ENCODE measurements at regions not wholly inside any gene's neighbourhood (a gene's known extent, or its start where the extent isn't known, plus 50 kb on each side); places are given as distances from the start of the nearest gene placed in this dataset.
"Not testable (repeated sequence)": the region's sequence is repeated elsewhere in the genome, so short reads cannot be mapped to it uniquely, and the experiment has no call there.

DNA sequence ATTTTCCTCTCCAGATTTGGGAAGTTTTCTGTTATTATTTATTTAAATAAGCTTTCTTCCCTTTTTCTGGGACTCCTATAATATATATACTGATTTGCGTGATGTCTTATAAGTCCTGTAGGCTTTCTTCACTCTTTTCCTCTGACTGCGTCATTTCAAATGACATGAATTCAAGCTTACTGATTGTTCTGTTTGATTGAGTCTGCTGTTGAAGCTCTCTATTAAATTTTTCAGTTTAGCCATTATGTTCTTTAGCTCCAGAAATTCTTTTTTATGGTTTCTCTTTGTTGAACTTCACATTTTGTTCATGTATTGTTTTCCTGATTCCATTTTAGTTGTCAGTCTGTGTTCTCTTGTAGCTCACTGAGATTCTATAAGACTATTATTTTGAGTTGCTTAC lies 135.8 kb upstream of the PRR23C start:
- intact Hi-C loops (cut with micrococcal nuclease), result no loop called here
- H3K4me1 Mint-ChIP-seq (ENCODE audit: low read depth), result no peaks in the 10 kb centered on the region

DNA sequence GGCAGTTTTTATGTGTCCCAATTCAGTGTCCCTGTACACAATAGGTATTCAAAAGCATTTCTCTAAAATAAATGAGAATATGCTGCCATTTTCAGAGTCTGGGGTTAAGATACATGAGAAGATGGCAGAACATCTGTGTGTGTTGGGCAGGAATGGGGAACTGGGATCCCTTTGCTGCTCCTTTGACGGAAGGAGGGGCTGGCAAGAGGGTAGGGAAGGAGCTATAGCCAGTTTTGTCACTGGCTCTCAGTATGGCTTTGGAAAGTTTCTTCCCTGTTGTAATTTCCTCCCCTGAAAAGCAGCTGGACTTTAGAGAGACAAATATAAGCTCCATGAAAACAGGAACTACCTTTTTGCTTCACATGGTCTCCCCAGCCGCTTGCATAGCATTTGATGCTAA lies 137.5 kb upstream of the PRR23C start:
- H3K4me3 Mint-ChIP-seq, result no peak overlapping the region
- H3K9me3 Mint-ChIP-seq, result peaks cover 12% of the 10 kb centered on the region
- no peaks in the 10 kb centered on the region for H3K4me1 Mint-ChIP-seq (ENCODE audit: low read depth)
- no peaks in the 10 kb centered on the region for H3K36me3 Mint-ChIP-seq (ENCODE audit: low read depth)
- DNase-seq (ENCODE audit: low spot score), result no peak
- intact Hi-C loops (cut with micrococcal nuclease), result no loop called here
- H3K27me3 Mint-ChIP-seq (ENCODE audit: insufficient read depth), result peaks cover 5% of the 10 kb centered on the region
- no peak overlapping the region for H3K27ac Mint-ChIP-seq

More for the DNA sequence above, 135.8 kb upstream of the PRR23C start:
- no peaks in the 10 kb centered on the region for H3K36me3 Mint-ChIP-seq (ENCODE audit: low read depth)
- peaks cover 5% of the 10 kb centered on the region for H3K27me3 Mint-ChIP-seq (ENCODE audit: insufficient read depth)
- no peak overlapping the region for H3K4me3 Mint-ChIP-seq
- no peak for DNase-seq (ENCODE audit: low spot score)
- peaks cover 12% of the 10 kb centered on the region for H3K9me3 Mint-ChIP-seq
- H3K27ac Mint-ChIP-seq, result no peak overlapping the region

DNA sequence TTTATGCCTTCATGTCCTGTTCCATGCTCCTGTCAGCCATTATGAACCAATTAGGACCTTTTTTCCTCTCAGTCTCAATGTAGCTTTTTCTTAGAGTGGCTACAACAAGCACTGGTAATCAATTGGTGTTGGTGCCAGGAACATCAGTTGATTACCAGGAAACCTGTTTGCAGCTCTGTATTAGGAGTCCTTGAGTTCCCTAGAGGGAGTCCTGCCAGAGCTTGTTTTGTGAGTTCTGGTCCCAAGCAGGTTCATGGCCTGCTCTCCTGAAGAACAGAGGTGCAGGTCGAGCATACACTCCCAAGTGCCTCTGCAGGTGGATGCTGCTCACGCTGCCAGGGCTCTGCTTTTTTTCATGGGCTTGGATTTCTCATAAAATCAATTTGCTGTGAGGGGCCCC lies 137.9 kb upstream of the PRR23C start:
- H3K27ac Mint-ChIP-seq, result no peak overlapping the region
- H3K4me3 Mint-ChIP-seq, result no peak overlapping the region
- DNase-seq (ENCODE audit: low spot score), result no peak
- peaks cover 5% of the 10 kb centered on the region for H3K27me3 Mint-ChIP-seq (ENCODE audit: insufficient read depth)
- peaks cover 12% of the 10 kb centered on the region for H3K9me3 Mint-ChIP-seq
- no peaks in the 10 kb centered on the region for H3K4me1 Mint-ChIP-seq (ENCODE audit: low read depth)
- H3K36me3 Mint-ChIP-seq (ENCODE audit: low read depth), result no peaks in the 10 kb centered on the region
- intact Hi-C loops (cut with micrococcal nuclease), result no loop called here

DNA sequence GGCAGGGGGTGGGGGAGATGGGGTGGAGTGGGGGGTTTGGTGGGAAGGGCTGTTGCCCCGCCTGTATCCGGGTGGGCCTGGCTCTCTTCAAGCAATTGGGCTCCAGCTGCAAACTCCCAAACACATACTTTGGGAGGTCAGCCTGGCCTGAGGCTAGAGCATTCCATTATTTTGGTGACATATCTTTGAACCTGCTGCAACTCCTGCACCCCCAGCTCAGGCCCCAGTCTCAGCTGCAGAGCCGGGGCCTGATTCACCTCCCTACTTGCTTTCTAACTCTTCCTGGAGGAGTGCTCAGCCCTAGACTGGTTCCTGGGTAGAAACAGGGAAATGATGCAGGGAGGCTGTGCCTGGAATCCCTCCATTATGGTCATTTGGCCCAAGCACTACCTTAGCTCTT lies 140.8 kb upstream of the PRR23C start:
- intact Hi-C loops (cut with micrococcal nuclease), result no loop called here
- Mint-ChIP-seq H3K27ac (no peak overlapping the region), H3K4me3 (no peak overlapping the region), H3K27me3 (ENCODE audit: insufficient read depth) (no peaks in the 10 kb centered on the region), H3K36me3 (ENCODE audit: low read depth) (no peaks in the 10 kb centered on the region), H3K4me1 (ENCODE audit: low read depth) (no peaks in the 10 kb centered on the region), H3K9me3 (peaks cover 5% of the 10 kb centered on the region)
- DNase-seq (ENCODE audit: low spot score), result no peak

DNA sequence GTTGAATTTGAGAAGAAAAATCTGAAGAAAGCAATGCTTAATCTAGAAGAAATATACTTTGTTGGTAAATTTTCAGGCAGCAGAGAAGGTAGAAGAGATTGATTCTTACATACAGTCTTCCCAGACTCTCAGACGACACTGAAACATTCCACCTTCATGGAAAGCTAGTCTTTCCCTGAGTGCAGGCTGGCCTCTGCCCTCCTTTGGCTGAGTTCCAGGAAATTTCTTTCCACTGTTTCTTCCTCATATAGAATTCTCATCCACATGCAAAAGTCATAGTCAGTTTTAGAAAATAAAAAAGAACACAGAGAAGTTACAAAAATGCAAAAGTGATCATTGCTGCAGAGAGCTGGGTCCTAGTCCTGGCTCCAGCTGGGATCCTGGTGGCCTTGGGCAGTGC lies 142.5 kb upstream of the PRR23C start:
- no peaks in the 10 kb centered on the region for H3K36me3 Mint-ChIP-seq (ENCODE audit: low read depth)
- no peaks in the 10 kb centered on the region for H3K27me3 Mint-ChIP-seq (ENCODE audit: insufficient read depth)
- H3K9me3 Mint-ChIP-seq, result no peaks in the 10 kb centered on the region
- no peak for DNase-seq (ENCODE audit: low spot score)
- no peaks in the 10 kb centered on the region for H3K4me1 Mint-ChIP-seq (ENCODE audit: low read depth)
- no peak overlapping the region for H3K27ac Mint-ChIP-seq
- intact Hi-C loops (cut with micrococcal nuclease), result no loop called here
- no peak overlapping the region for H3K4me3 Mint-ChIP-seq

DNA sequence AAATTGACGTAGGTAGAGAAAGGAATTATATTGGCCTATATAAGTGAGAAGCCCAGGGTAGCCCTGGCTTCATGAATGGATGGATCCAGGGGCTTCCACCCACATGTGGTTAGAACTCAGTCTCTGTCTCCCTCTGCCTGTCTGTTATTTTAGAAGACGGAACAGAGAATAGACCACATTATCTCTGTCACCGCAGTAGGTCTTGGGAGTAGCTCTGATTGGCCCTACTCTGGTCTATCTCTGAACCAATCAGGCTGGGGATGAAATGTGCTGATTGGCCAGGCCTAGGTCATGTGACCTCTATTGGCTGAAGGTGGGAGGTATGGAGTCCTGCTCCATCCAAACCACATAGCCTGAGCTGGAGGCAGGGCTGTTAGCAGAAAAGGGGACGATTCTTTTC lies 143.0 kb upstream of the PRR23C start:
- Mint-ChIP-seq H3K27ac (no peak overlapping the region), H3K4me1 (ENCODE audit: low read depth) (no peaks in the 10 kb centered on the region), H3K27me3 (ENCODE audit: insufficient read depth) (no peaks in the 10 kb centered on the region), H3K9me3 (no peaks in the 10 kb centered on the region), H3K36me3 (ENCODE audit: low read depth) (no peaks in the 10 kb centered on the region), H3K4me3 (no peak overlapping the region)
- no peak for DNase-seq (ENCODE audit: low spot score)
- intact Hi-C loops (cut with micrococcal nuclease), result no loop called here

DNA sequence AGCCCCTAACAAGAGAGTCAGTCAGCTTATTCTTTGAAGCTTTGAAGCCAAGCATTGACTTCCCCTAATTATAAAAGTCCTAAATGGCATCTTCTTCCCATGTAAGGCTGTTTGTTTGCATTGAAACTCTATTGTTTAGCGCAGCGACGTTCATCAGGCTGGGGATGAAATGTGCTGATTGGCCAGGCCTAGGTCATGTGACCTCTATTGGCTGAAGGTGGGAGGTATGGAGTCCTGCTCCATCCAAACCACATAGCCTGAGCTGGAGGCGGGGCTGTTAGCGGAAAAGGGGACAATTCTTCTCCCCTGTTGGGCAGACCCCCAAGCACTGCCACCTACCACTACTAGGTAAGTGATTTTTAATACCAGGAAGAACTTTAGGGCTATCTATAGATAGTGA lies 145.3 kb upstream of the PRR23C start:
- DNase-seq (ENCODE audit: low spot score), result no peak
- no peaks in the 10 kb centered on the region for H3K27me3 Mint-ChIP-seq (ENCODE audit: insufficient read depth)
- no peaks in the 10 kb centered on the region for H3K9me3 Mint-ChIP-seq
- intact Hi-C loops (cut with micrococcal nuclease), result no loop called here
- no peak overlapping the region for H3K4me3 Mint-ChIP-seq
- no peak overlapping the region for H3K27ac Mint-ChIP-seq
- no peaks in the 10 kb centered on the region for H3K36me3 Mint-ChIP-seq (ENCODE audit: low read depth)
- no peaks in the 10 kb centered on the region for H3K4me1 Mint-ChIP-seq (ENCODE audit: low read depth)

DNA sequence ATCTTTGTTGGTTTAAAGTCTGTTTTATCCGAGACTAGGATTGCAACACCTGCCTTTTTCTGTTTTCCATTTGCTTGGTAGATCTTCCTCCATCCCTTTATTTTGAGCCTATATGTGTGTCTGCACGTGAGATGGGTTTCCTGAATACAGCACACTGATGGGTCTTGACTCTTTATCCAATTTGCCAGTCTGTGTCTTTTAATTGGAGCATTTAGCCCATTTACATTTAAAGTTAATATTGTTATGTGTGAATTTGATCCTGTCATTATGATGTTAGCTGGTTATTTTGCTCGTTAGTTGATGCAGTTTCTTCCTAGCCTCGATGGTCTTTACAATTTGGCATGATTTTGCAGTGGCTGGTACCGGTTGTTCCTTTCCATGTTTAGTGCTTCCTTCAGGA lies 149.4 kb upstream of the MRPS22 start:
- H3K4me3 Mint-ChIP-seq; H3K27me3 Mint-ChIP-seq (ENCODE audit: insufficient read depth); DNase-seq (ENCODE audit: low spot score); H3K27ac Mint-ChIP-seq; intact Hi-C loops (cut with micrococcal nuclease); H3K36me3 Mint-ChIP-seq (ENCODE audit: low read depth); H3K4me1 Mint-ChIP-seq (ENCODE audit: low read depth); H3K9me3 Mint-ChIP-seq: not testable (repeated sequence)

DNA sequence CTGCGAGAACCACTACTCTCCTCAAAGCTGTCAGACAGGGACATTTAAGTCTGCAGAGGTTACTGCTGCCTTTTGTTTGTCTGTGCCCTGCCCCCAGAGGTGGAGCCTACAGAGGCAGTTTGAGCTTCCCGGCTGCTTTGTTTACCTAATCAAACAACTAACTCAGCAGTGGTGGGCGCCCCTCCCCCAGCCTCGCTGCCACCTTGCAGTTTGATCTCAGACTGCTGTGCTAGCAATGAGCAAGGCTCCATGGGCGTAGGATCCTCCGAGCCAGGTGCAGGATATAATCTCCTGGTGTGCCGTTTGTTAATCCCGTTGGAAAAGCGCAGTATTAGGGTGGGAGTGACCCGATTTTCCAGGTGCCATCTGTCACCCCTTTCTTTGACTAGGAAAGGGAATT lies 147.7 kb upstream of the MRPS22 start:
- H3K27ac Mint-ChIP-seq; H3K4me1 Mint-ChIP-seq (ENCODE audit: low read depth); DNase-seq (ENCODE audit: low spot score); H3K27me3 Mint-ChIP-seq (ENCODE audit: insufficient read depth); H3K36me3 Mint-ChIP-seq (ENCODE audit: low read depth); H3K4me3 Mint-ChIP-seq; H3K9me3 Mint-ChIP-seq; intact Hi-C loops (cut with micrococcal nuclease): not testable (repeated sequence)

DNA sequence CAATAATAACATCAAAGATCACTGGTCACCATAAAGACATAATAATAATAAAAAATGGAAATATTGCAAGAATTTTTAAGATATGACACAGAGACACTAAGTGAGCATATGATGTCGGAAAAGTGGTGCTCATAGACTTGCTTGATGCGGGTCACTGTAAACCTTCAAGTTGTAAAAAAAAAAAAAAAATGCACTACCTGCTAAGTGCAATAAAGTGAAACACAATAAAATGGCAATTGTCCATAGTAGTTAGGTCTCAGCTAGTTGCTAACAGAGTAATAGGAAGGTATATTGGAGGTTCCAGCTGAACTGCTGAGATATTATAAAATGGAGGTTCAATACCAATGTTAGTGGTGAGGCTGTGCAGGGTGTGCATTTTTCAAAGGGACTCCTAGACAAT lies 146.6 kb upstream of the MRPS22 start:
- H3K4me1 Mint-ChIP-seq (ENCODE audit: low read depth), result no peaks in the 10 kb centered on the region
- intact Hi-C loops (cut with micrococcal nuclease), result no loop called here
- no peak for DNase-seq (ENCODE audit: low spot score)
- H3K27ac Mint-ChIP-seq, result no peak overlapping the region
- H3K9me3 Mint-ChIP-seq, result peaks cover 6% of the 10 kb centered on the region
- H3K4me3 Mint-ChIP-seq, result no peak overlapping the region
- H3K36me3 Mint-ChIP-seq (ENCODE audit: low read depth), result no peaks in the 10 kb centered on the region
- H3K27me3 Mint-ChIP-seq (ENCODE audit: insufficient read depth), result peaks cover 6% of the 10 kb centered on the region

DNA sequence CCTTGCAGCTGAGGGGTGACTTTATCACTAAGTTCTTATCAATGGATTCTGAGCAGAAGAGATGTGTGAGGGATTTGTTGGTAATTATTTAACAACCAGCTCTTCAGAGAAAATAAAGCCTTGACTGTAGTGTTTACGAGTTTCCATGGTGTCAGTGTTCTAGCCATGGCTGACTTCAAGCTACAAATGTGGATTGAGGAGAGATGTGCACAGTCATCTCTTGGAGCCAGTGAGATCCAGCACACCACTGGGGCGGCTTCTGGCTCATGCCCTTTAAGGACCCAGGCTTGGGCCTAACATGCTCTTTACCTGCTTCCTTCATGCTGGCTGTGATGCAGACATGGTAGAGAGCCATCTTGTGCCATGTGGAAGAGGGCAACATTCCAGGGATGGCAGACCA lies 145.6 kb upstream of the MRPS22 start:
- H3K9me3 Mint-ChIP-seq, result peaks cover 6% of the 10 kb centered on the region

DNA sequence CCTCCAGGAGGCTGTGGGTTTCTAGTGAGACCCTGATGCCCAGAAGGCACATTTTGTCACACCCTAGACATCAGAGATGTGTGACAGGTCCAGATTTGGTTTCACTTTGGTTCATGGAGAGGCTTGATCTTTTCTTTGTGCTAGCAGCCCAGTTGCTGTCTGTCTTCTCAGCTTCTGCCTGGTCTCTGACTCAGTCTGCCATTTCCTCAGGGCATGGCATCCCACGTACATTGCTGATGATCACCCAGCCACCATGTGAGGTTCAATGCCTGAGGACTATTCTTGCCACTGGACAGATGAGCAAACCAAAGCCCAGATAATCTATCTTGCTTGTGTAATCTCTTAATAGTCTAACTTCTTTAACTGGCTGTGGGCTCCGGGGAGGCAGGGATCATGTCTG lies 144.9 kb upstream of the MRPS22 start:
- no peak overlapping the region for H3K27ac Mint-ChIP-seq
- H3K4me1 Mint-ChIP-seq (ENCODE audit: low read depth), result no peaks in the 10 kb centered on the region
- H3K36me3 Mint-ChIP-seq (ENCODE audit: low read depth), result no peaks in the 10 kb centered on the region
- intact Hi-C loops (cut with micrococcal nuclease), result no loop called here
- peaks cover 6% of the 10 kb centered on the region for H3K9me3 Mint-ChIP-seq
- H3K4me3 Mint-ChIP-seq, result no peak overlapping the region
- no peak for DNase-seq (ENCODE audit: low spot score)
- peaks cover 6% of the 10 kb centered on the region for H3K27me3 Mint-ChIP-seq (ENCODE audit: insufficient read depth)

More for the DNA sequence above, 145.6 kb upstream of the MRPS22 start:
- DNase-seq (ENCODE audit: low spot score), result no peak
- Mint-ChIP-seq H3K36me3 (ENCODE audit: low read depth) (no peaks in the 10 kb centered on the region), H3K4me3 (no peak overlapping the region), H3K27ac (no peak overlapping the region), H3K4me1 (ENCODE audit: low read depth) (no peaks in the 10 kb centered on the region), H3K27me3 (ENCODE audit: insufficient read depth) (peaks cover 6% of the 10 kb centered on the region)
- intact Hi-C loops (cut with micrococcal nuclease), result no loop called here

DNA sequence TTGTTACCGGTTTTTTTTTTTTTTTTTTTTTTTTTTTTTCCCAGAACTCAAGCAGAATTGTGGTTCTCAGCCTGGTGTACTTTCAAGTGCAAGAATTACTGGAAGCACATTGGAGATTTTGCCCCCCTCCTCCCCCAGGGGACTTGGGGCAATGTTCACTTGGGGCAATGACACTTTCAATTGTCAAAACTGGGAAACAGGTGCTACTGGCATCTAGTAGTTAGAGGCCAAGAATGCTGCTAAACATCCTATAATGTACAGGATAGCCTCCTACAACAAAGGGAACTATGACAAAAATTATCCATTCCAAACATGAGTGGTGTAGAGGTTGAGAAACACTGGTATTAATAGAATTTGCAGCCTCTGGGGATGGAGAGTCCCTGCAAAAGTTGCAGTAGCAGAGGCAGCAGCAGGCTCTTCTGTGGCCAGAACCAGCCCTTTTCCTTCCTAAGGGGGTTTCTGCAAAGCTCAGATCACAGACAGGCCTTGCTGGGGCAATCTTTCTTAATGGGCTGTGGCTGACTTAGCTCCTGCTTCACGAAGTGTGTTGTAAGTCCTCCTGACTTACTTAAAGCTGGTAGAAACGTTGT lies 144.3 kb upstream of the MRPS22 start:
- Mint-ChIP-seq H3K4me1 (ENCODE audit: low read depth) (no peaks in the 10 kb centered on the region), H3K27me3 (ENCODE audit: insufficient read depth) (peaks cover 6% of the 10 kb centered on the region), H3K27ac (no peak overlapping the region), H3K36me3 (ENCODE audit: low read depth) (no peaks in the 10 kb centered on the region), H3K9me3 (peaks cover 6% of the 10 kb centered on the region), H3K4me3 (no peak overlapping the region)
- no peak for DNase-seq (ENCODE audit: low spot score)
- intact Hi-C loops (cut with micrococcal nuclease), result no loop called here

DNA sequence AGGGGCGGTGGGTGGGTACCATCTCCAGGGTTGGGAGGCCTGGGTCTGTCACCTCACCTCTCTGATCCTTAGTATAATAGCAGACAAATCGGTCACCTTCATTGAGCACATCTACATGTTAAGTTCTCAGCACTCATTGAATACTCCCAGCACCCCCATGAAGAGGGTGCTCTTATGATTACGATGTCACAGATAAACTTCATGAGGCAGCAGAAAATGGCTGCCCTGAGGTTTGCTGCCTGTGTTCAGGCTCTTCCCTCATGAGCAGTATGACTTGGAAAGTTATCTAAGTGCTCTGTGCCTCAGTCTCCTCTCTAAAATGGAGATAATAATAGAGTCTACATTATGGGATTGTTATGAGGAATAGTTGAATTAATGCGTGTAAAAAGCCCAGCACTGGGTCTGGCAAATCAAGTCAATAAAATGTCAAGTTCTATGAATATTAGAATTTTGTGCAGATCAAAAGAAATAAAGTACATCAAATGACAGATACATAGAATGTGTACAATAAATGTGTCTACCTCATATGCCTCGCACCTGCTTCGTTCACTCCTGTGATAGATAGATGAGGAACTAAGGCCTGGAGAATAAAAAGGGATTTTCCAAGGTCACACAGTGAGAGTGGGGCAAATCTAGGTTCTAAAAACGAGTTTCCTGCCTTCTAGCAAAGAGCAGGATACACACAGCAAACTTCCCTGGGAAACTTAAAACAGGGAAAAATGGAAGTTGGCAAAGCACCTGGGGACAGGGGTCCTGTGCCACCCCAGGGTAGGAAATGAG lies 142.2 kb upstream of the MRPS22 start:
- no peak overlapping the region for H3K27ac Mint-ChIP-seq
- peaks cover 10% of the 10 kb centered on the region for H3K27me3 Mint-ChIP-seq (ENCODE audit: insufficient read depth)
- no peak for DNase-seq (ENCODE audit: low spot score)
- H3K9me3 Mint-ChIP-seq, result peaks cover 4% of the 10 kb centered on the region
- no peaks in the 10 kb centered on the region for H3K36me3 Mint-ChIP-seq (ENCODE audit: low read depth)
- intact Hi-C loops (cut with micrococcal nuclease), result no loop called here
- no peaks in the 10 kb centered on the region for H3K4me1 Mint-ChIP-seq (ENCODE audit: low read depth)
- H3K4me3 Mint-ChIP-seq, result no peak overlapping the region
